ENCODE measurements at regions not wholly inside any gene's neighbourhood (a gene's known extent, or its start where the extent isn't known, plus 50 kb on each side); places are given as distances from the start of the nearest gene placed in this dataset.
"Not testable (repeated sequence)": the region's sequence is repeated elsewhere in the genome, so short reads cannot be mapped to it uniquely, and the experiment has no call there.

DNA sequence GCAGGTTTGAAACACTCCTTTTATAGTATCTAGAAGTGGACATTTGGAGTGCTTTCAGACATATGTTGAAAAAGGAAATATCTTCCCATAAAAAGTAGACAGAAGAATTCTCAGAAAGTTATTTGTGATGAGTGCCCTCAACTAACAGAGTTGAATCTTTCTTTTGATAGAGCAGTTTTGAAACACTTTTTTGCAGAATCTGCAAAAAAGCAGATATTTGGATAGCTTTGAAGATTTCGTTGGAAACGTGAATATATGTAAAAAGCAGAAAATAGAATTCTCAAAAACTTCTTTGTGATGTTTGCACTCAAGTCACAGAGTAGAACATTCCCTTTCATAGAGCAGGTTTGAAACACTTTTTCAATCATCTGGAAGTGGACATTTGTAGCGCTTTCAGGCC, 676.4 kb upstream of the ZNF337 start:
- DNase-seq: not testable (repeated sequence)

- DNase-seq: no peak
Observed at GRCh38 chr20:26354511-26354910, 657.9 kb upstream of the ZNF337 start.

DNA sequence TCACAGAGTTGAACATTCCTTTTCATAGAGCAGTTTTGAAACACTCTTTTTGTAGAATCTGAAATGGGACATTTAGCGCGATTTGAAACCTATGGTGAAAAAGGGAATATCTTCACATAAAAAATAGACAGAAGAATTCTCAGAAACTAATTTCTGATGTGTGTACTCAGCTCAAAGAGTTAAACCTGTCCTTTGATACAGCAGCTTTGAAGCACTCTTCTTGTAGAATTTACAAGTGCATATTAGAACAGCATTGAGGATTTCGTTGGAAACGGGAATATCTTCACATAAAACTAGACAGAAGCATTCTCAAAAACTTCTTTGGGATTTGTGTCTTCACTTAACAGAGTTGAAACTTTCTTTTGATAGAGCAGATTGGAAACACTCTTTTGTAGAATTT, 650.7 kb upstream of the ZNF337 start:
- no peak for DNase-seq

GRCh38 chr20:26340460-26341065, 643.9 kb upstream of the ZNF337 start:
- not testable (repeated sequence) for DNase-seq

DNA sequence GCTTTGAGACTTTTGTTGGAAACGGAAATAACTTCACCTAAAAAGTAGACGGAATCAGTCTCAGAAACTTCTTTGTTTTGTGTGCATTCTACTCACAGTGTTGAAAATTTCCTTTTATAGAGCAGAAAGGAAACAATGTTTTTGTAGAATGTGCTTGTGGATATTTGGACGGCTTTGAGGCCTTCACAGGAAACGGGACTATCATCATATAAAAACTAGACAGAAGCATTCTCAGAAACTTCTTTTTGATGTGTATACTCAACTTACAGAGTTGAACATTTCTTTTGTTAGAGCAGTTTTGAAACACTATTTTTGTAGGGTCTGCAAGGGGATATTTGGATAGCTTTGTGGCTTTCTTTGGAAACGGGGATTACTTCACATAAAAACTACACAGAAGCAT, 627.5 kb upstream of the ZNF337 start:
- DNase-seq: no peak

DNA sequence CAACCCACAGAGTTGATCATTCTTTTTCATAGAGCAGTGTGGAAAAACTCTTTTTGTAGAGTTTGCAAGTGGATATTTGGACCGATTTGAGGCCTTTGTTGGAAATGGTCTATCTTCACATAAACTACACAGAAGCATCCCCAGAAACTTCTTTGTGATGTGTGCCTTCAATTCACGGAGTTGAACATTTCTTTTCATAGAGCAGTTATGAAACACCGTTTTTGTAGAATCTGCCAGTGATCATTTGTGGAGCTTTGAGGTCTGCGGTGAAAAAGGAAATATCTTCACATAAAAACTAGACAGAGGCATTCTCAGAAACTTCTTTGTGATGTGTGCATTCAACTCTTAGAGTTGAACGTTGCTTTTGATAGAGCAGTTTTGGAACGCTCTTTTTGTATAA, 618.4 kb upstream of the ZNF337 start:
- no peak for DNase-seq

DNA sequence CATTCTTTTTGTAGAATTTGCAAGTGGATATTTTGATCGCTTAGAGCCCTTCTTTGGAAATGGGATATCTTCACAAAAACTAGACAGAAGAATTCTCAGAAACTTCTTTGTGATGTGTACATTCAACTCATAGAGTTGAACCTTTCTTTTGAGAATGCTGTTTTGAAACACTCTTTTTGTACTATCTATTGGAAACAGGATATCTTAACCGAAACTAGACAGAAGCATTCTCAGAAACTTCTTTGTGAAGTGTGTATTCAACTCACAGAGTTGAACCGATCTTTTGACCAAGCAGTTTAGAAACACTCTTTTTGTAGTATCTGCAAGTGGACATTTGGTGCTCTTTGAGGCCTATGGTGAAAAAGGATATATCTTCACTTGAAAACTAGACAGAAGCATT, 613.1 kb upstream of the ZNF337 start:
- DNase-seq: not testable (repeated sequence)

GRCh38 chr20:26308961-26309360, 612.3 kb upstream of the ZNF337 start:
- no peak for DNase-seq

- no peak for DNase-seq
Observed at GRCh38 chr20:26295006-26295405, 598.4 kb upstream of the ZNF337 start.

DNA sequence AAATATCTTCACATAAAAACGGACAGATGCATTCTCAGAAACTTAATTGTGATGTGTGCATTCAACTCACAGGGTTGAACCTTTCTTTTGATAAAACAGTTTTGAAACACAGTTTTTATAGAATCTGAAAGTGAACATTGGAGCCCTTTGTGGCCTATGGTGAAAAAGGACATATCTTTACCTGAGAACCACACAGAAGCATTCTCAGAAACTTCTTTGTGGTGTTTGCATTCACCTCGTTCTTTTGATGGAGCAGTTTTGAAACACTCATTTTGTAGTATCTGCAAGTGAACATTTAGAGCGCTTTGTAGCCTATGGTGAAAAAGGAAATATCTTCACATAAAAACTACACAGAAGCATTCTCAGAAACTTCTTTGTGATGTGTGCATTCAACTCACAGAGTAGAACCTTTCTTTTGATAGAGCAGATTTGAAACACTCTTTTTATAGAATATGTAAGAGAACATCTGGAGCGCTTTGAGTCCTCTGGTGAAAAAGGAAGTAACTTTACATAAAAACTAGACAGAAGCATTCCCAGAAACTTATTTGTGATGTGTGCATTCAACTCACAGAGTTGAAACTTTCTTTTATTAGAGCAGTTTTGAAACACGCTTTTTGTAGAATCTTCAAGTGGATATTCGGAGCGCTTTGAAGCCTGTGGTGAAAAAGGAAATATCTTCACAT, 591.9 kb upstream of the ZNF337 start:
- DNase-seq: not testable (repeated sequence)

DNA sequence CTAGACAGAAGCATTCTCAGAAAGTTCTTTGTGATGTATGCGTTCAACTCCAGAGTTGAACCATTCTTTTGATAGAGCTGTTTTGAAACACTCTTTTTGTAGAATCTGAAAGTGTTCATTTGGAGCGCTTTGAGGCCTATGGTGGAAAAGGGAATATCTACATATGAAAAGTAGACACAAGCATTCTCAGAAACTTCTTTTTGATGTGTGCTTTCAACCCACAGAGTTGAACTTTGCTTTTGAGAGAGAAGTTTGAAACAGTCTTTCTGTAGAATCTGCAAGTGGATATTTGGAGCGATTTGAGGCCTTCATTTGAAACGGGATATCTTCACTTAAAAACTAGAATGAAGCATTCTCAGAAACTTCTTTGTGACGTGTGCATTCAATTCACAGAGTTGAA, 582.6 kb upstream of the ZNF337 start:
- DNase-seq: no peak

- DNase-seq: no peak
Observed at GRCh38 chr20:26277339-26277738, 580.7 kb upstream of the ZNF337 start.

GRCh38 chr20:26276554-26277210, 580.0 kb upstream of the ZNF337 start:
- peak; percentile 16 for DNase-seq

DNA sequence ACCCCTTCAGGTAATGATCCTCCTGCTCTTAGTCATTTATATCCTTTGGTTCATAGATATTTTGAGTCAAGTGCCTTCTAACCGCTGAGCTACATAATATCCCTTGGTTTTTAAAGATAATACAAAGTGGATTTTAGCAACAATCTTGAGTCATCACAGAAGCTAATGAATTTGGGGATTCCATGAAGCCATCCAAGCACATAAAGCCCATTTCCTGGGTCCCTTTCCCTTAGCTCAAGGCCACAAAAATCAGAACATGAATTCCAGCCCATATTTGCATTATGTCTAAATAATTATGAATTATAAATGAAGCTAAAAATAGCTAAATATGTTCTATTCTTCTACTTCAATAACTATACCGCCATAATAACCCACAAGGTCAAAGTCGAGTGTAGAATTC, 572.1 kb upstream of the ZNF337 start:
- not testable (repeated sequence) for DNase-seq

DNA sequence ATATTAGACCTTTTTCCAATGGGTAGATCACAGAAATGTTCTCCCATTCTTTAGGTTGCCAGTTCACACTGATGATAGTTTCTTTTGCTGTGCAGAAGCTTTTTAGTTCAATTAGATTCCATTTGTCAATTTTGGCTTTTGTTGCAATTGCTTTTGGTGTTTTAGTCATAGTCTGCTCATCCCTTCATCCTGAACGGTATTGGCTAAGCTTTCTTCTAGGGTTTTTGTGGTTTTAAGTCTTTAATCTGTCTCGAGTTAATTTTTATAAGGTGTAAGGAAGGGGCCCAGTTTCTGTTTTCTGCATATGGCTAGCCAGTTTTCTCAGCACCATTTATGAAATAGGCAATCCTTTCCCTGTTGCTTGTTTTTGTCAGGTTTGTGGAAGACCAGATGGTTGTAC, 564.3 kb upstream of the ZNF337 start:
- DNase-seq: not testable (repeated sequence)

GRCh38 chr20:26252311-26252975, 555.8 kb upstream of the ZNF337 start:
- not testable (repeated sequence) for DNase-seq

DNA sequence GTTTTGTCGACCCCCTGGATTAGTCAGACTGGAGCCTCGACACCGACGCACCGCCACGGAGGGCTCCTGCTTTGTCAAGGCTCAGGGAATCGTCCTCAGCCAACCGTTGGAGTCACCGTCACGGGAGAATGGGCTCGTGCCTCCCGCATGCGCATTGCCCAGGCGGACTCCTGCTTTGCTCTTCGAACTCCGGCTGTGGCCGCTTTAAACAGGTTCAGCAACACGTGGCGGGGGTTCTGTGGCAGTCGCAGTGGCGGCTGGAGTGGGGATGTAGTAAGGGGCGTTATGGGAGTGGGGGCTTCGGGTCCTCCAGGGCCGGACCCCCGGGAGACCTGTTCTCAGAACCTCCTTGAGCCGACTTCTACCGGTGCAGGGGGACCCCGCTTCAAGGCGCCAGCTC, 554.7 kb upstream of the ZNF337 start:
- DNase-seq: not testable (repeated sequence)

DNA sequence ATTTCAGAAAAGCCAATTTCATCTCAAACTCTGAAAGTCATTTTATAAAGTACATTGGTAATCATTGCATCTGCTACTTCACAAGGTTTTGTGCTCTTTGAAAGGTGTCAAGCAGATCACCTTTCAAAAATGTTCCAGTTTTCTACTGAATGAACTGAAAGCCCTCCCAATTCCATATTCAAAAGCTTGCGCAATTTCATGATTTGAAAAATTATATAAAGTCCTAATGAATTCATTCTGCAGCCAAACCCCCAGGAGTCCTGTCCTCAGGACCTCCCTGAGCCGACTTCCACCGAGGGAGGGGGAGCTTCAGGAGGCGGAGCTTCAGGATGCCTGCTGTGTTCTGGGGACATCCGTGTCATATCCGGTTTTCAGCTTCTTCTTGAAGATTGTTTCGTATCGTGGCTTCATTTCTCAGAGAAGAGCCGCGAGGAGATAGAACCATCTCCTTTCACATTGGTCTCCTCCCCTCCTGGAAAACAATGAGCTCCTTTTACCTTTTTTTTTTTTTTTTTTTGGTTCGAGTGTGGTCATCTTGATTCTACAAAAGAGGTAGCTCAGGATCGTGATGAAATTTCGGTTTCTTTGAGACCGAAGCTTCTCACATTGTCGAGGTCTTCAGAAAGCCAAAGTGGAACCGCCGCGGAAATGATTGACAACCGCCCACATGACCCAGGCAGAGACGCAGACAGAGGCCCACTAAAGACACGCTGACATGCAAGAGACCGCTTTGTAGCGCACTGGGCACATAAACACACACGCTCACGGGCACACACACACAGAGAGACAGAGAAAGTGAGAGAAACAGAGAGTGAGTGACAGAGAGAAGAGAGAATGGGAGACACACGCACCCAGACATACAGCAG, 553.8 kb upstream of the ZNF337 start:
- not testable (repeated sequence) for DNase-seq

- DNase-seq: no peak
Observed at GRCh38 chr20:26243731-26244130, 547.1 kb upstream of the ZNF337 start.

DNA sequence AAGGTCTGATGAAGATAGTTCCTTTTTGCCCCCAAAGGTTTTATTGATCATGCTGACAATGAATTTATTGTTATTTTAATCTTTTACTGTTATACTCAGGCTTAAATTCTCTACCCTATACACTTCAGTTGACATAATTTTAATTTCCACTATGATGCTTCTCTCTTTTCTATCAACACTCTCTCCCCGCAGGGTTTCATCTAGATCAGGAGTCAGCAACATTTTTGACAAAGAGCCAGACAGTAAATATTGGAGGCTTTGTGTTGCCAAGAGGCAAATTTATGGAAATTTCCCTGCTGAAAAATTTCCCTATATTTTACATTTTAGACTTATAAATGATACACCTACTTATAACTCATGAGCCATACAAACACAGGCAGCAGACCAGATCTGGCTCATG, 524.0 kb upstream of the ZNF337 start:
- DNase-seq: not testable (repeated sequence)

DNA sequence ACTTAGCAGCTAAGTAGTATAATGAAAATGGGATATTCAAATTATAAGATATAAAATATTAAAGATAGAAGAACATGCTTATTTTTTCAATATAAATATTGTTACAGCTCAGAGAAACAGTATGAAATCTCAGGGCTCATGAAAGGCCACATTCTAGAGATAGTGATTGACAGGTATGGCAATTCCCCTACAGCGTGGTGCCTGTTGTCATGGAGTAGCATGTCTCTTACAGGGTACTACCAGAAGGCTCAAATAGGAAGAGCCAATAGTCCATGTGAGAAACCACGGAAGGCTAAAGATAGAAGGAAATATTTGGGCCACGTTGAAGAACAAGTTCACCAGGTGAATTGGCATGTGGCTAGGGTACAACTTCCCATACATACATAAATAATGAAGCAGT, 522.9 kb upstream of the ZNF337 start:
- DNase-seq: not testable (repeated sequence)

GRCh38 chr20:26218301-26218700, 521.6 kb upstream of the ZNF337 start:
- DNase-seq: no peak

DNA sequence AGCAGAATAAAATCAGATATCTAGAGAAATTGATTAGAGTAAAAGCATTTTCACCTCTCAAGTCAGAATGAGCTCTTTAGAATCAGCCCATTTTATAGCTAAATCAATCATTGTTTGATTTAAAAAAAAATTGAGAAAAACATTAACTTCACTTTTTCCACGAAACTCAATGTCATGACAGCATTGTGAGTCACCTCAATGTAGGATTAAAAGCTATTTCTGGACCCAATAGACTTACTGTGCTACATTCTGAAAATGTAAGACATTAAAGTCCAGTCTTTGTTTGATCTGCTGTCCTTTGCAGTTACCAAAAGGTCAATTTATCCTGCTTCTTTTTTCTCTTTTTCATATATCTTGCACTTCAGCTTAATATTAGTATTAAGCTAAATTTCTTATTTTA, 519.4 kb upstream of the ZNF337 start:
- DNase-seq: no peak
